KMS-11 (cell line): ENCODE measurements at regions not wholly inside any gene's neighbourhood (a gene's known extent, or its start where the extent isn't known, plus 50 kb on each side); places are given as distances from the start of the nearest gene placed in this dataset.

Experiments used
- H2AFZ ChIP-seq: fragments of 200-600 bp; sonication (generic); 2 replicates; pipeline ENCODE4 v1.6.1; 2016; ENCODE audit warnings: antibody characterized with exemption, mixed run types, low read depth
- H3K27ac ChIP-seq: fragments of 200-600 bp; sonication (generic); 2 replicates; pipeline ENCODE4 v1.6.1; 2016; ENCODE audit warnings: mild to moderate bottlenecking, mixed run types
- H3K27me3 ChIP-seq: fragments of 200-600 bp; sonication (generic); 2 replicates; pipeline ENCODE4 v1.6.1; 2017; ENCODE audit warnings: mild to moderate bottlenecking, low read depth, mixed run types, moderate library complexity; ENCODE audit not compliant: insufficient read depth
- H3K36me3 ChIP-seq: fragments of 200-600 bp; sonication (generic); 2 replicates; pipeline ENCODE4 v1.6.1; 2017; ENCODE audit warnings: mild to moderate bottlenecking, mixed run types; ENCODE audit not compliant: insufficient read depth
- H3K4me1 ChIP-seq: fragments of 200-600 bp; sonication (generic); 2 replicates; pipeline ENCODE4 v1.6.1; 2016; ENCODE audit warnings: mild to moderate bottlenecking, low read depth, mixed run types; ENCODE audit not compliant: poor library complexity, severe bottlenecking
- H3K4me2 ChIP-seq: fragments of 200-600 bp; sonication (generic); 2 replicates; pipeline ENCODE4 v1.7.0; 2016; ENCODE audit warnings: mild to moderate bottlenecking, mixed run types
- H3K4me3 ChIP-seq: fragments of 200-600 bp; sonication (generic); IDR thresholded peaks from 2 replicates; pipeline ENCODE4 v1.6.1; 2017; ENCODE audit warnings: low read depth, low read length, mixed read lengths; ENCODE audit not compliant: insufficient read depth
- H3K79me2 ChIP-seq: fragments of 200-600 bp; sonication (generic); 2 replicates; pipeline ENCODE4 v1.6.1; 2016; ENCODE audit warnings: low read depth, mixed run types; ENCODE audit not compliant: insufficient read depth
- H3K9ac ChIP-seq: fragments of 200-600 bp; sonication (generic); 2 replicates; pipeline ENCODE4 v1.6.1; 2016; ENCODE audit warnings: mild to moderate bottlenecking, mixed run types
- H4K20me1 ChIP-seq: fragments of 200-600 bp; sonication (generic); 2 replicates; pipeline ENCODE4 v1.6.1; 2016; ENCODE audit warnings: mild to moderate bottlenecking, mixed run types; ENCODE audit not compliant: insufficient read depth
- TF ChIP-seq, protein P1 (sequence below): fragments of 200-600 bp; sonication (generic); conservative IDR thresholded peaks from 2 replicates; pipeline ENCODE4 v1.6.1; 2017; ENCODE audit warnings: low read depth, mild to moderate bottlenecking, antibody characterized with exemption, low read length, moderate library complexity, mixed read lengths

DNA sequence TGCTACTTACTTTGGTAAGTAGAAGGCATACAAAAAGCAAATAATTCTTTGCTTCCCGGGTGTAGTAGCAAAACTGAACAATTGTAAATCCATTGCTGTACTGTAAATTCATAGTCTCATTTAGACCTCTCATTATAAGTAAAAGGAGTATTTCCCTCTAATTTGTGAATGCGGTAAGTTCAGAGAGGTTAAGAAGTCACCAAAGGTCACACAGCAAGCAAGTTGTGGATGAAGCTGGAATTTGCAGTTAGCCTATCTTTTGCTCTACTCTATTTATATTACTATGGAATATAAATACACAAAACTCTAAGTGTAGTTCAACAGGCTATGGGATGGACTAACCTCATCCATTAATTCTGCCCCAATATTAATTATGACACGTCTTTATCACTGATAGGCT lies 508.3 kb downstream of the MCTP2 start:
- H2AFZ ChIP-seq = no peak overlapping the region
- no peak overlapping the region for H3K4me2 ChIP-seq

GRCh38 chr15:94740469-94740868 lies 509.1 kb downstream of the MCTP2 start:
- Histone ChIP-seq H3K79me2 (no peaks in the 10 kb centered on the region), H3K27ac (no peak overlapping the region), H2AFZ (no peak overlapping the region), H3K27me3 (no peaks in the 10 kb centered on the region), H3K4me1 (no peaks in the 10 kb centered on the region), H3K4me2 (no peak overlapping the region), H4K20me1 (no peaks in the 10 kb centered on the region), H3K36me3 (no peaks in the 10 kb centered on the region), H3K9ac (no peak overlapping the region), H3K4me3 (no peak overlapping the region)
- TF ChIP-seq, protein P1, sequence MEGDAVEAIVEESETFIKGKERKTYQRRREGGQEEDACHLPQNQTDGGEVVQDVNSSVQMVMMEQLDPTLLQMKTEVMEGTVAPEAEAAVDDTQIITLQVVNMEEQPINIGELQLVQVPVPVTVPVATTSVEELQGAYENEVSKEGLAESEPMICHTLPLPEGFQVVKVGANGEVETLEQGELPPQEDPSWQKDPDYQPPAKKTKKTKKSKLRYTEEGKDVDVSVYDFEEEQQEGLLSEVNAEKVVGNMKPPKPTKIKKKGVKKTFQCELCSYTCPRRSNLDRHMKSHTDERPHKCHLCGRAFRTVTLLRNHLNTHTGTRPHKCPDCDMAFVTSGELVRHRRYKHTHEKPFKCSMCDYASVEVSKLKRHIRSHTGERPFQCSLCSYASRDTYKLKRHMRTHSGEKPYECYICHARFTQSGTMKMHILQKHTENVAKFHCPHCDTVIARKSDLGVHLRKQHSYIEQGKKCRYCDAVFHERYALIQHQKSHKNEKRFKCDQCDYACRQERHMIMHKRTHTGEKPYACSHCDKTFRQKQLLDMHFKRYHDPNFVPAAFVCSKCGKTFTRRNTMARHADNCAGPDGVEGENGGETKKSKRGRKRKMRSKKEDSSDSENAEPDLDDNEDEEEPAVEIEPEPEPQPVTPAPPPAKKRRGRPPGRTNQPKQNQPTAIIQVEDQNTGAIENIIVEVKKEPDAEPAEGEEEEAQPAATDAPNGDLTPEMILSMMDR = no peak

More for the DNA sequence above, 508.3 kb downstream of the MCTP2 start:
- Histone ChIP-seq H3K9ac (no peak overlapping the region), H3K4me3 (no peak overlapping the region), H3K79me2 (no peaks in the 10 kb centered on the region), H3K27ac (no peak overlapping the region), H3K27me3 (no peaks in the 10 kb centered on the region), H4K20me1 (no peaks in the 10 kb centered on the region), H3K4me1 (no peaks in the 10 kb centered on the region), H3K36me3 (no peaks in the 10 kb centered on the region)
- TF ChIP-seq, protein P1 = no peak

GRCh38 chr15:94743668-94744067 lies 512.3 kb downstream of the MCTP2 start:
- H3K9ac ChIP-seq = no peak overlapping the region
- no peaks in the 10 kb centered on the region for H3K4me1 ChIP-seq
- no peak overlapping the region for H2AFZ ChIP-seq
- no peak overlapping the region for H3K27ac ChIP-seq
- H3K79me2 ChIP-seq = no peaks in the 10 kb centered on the region
- no peaks in the 10 kb centered on the region for H4K20me1 ChIP-seq
- no peaks in the 10 kb centered on the region for H3K36me3 ChIP-seq
- H3K27me3 ChIP-seq = no peaks in the 10 kb centered on the region
- TF ChIP-seq, protein P1 = no peak
- no peak overlapping the region for H3K4me3 ChIP-seq
- no peak overlapping the region for H3K4me2 ChIP-seq

- no peak overlapping the region for H3K27ac ChIP-seq
- no peaks in the 10 kb centered on the region for H4K20me1 ChIP-seq
- no peaks in the 10 kb centered on the region for H3K4me1 ChIP-seq
- no peaks in the 10 kb centered on the region for H3K36me3 ChIP-seq
- H3K9ac ChIP-seq = no peak overlapping the region
- H3K79me2 ChIP-seq = no peaks in the 10 kb centered on the region
- H3K4me2 ChIP-seq = no peak overlapping the region
- no peak overlapping the region for H3K4me3 ChIP-seq
- TF ChIP-seq, protein P1 = no peak
- H2AFZ ChIP-seq = no peak overlapping the region
- no peaks in the 10 kb centered on the region for H3K27me3 ChIP-seq
Observed at GRCh38 chr15:94744080-94744793, 512.9 kb downstream of the MCTP2 start.
